PC-9 (cell line): ENCODE measurements at regions not wholly inside any gene's neighbourhood (a gene's known extent, or its start where the extent isn't known, plus 50 kb on each side); places are given as distances from the start of the nearest gene placed in this dataset.

ENCODE experiments used
- BruUV-seq: library from RNA; stranded (reverse); fragments of 400-500 nt; replicated peaks from 2 replicates; lab custom pipeline; 2021; lab: Mats Ljungman, UMichigan
- CTCF ChIA-PET: fragments of 300-600 bp; sonication (Branson Sonifier 250); formaldehyde crosslinking; loops from one replicate; lab custom pipeline; 2022; ENCODE audit warnings: antibody characterized with exemption; lab: Charles Lee
- POLR2A ChIA-PET: fragments of 300-600 bp; sonication (Branson Sonifier 250); formaldehyde crosslinking; loops from one replicate; lab custom pipeline; 2022; ENCODE audit warnings: antibody characterized with exemption; ENCODE audit not compliant: unreplicated experiment; lab: Charles Lee
- DNase-seq, 2 experiments: peaks; one replicate each; pipeline versions ENCODE4 v3.0.0 to v3.0.0-alpha.2; 2015 to 2022; ENCODE audit warnings: mixed read lengths in 1 of 2
- H2AFZ ChIP-seq: fragments of 200-600 bp; sonication (generic); 2 replicates; pipeline ENCODE4 v1.8.1; 2017; ENCODE audit warnings: antibody characterized with exemption
- H3F3A ChIP-seq: fragments of 200-600 bp; sonication (generic); 2 replicates; pipeline ENCODE4 v1.8.1; 2017; ENCODE audit warnings: antibody characterized with exemption, mild to moderate bottlenecking, low read depth; ENCODE audit not compliant: insufficient read depth
- H3K27ac ChIP-seq: fragments of 200-600 bp; sonication (generic); 2 replicates; pipeline ENCODE4 v1.6.1; 2016; ENCODE audit warnings: mixed run types
- H3K27me3 ChIP-seq: fragments of 200-600 bp; sonication (generic); 2 replicates; pipeline ENCODE4 v1.6.1; 2016; ENCODE audit warnings: low read depth, mixed run types; ENCODE audit not compliant: insufficient read depth
- H3K36me3 ChIP-seq: fragments of 200-600 bp; sonication (generic); 2 replicates; pipeline ENCODE4 v1.6.1; 2016; ENCODE audit warnings: low read depth, mixed run types
- H3K4me1 ChIP-seq: fragments of 200-600 bp; sonication (generic); replicated peaks from 2 replicates; pipeline ENCODE4 v1.6.1; 2016; ENCODE audit warnings: mixed run types; ENCODE audit not compliant: insufficient read depth
- H3K4me2 ChIP-seq: fragments of 200-600 bp; sonication (generic); 2 replicates; pipeline ENCODE4 v1.6.1; 2017; ENCODE audit warnings: mixed run types
- H3K4me3 ChIP-seq: fragments of 200-600 bp; sonication (generic); 2 replicates; pipeline ENCODE4 v1.6.1; 2016; ENCODE audit warnings: mixed run types
- H3K79me2 ChIP-seq: fragments of 200-600 bp; sonication (generic); 2 replicates; pipeline ENCODE4 v1.6.1; 2017; ENCODE audit warnings: low read depth, mixed run types
- H3K9me2 ChIP-seq: fragments of 200-600 bp; sonication (generic); 2 replicates; pipeline ENCODE4 v1.8.1; 2017; ENCODE audit warnings: mild to moderate bottlenecking; ENCODE audit not compliant: insufficient read depth
- H3K9me3 ChIP-seq: fragments of 200-600 bp; sonication (generic); 2 replicates; pipeline ENCODE4 v1.8.1; 2016; ENCODE audit warnings: low read depth; ENCODE audit not compliant: insufficient read depth
- H4K20me1 ChIP-seq: fragments of 200-600 bp; sonication (generic); 2 replicates; pipeline ENCODE4 v1.8.1; 2017; ENCODE audit not compliant: insufficient read depth
- CTCF ChIP-seq: fragments of 200-600 bp; sonication (generic); conservative IDR thresholded peaks from 2 replicates; pipeline ENCODE4 v1.6.1; 2017; ENCODE audit warnings: mixed run types, antibody characterized with exemption, mild to moderate bottlenecking, moderate library complexity
- EZH2 ChIP-seq: fragments of 200-600 bp; sonication (generic); IDR thresholded peaks from 2 replicates; pipeline ENCODE4 v1.8.0; 2017; ENCODE audit warnings: antibody characterized with exemption, low read depth
- intact Hi-C: fragments of 100-400 bp; cut with micrococcal nuclease; formaldehyde crosslinking; loops from one replicate; pipeline ENCODE4 v1.10.0; 2022; ENCODE audit not compliant: unreplicated experiment

GRCh38 chr2:64748147-64748546 is 94.4 kb upstream of the SERTAD2 start:
- no peak overlapping the region for H3K27ac ChIP-seq
- H3F3A ChIP-seq = peaks cover 14% of the 10 kb centered on the region; the same call in 1 of the 2 replicates
- CTCF ChIA-PET = no interaction called here
- BruUV-seq = no TSS peak
- H3K27me3 ChIP-seq = no peaks in the 10 kb centered on the region
- no peaks in the 10 kb centered on the region for H3K36me3 ChIP-seq
- POLR2A ChIA-PET = interaction anchor here (3.6 kb wide), 1 partner anchor 94 kb away, joined by 79 read pairs; the partner anchor contains the start of gene SERTAD2
- H4K20me1 ChIP-seq = no peaks in the 10 kb centered on the region
- H3K9me2 ChIP-seq = no peaks in the 10 kb centered on the region
- no peak for DNase-seq
- intact Hi-C loops = loop anchor here (5.0 kb wide), 1 partner anchor 61 kb away; no protein-coding TSS in a partner anchor
- H3K9me3 ChIP-seq = no peaks in the 10 kb centered on the region
- peak overlapping the region; percentile 75; the same call in 1 of the 2 replicates for H3K4me3 ChIP-seq
- H3K4me2 ChIP-seq = peak overlapping the region; percentile 95
- peaks cover 18% of the 10 kb centered on the region for H3K79me2 ChIP-seq
- no peak overlapping the region for H2AFZ ChIP-seq
- peaks cover 29% of the 10 kb centered on the region for H3K4me1 ChIP-seq
- TF ChIP-seq EZH2 (no peak), CTCF (no peak)

GRCh38 chr2:64748561-64748960 is 94.8 kb upstream of the SERTAD2 start:
- intact Hi-C loops = loop anchor here (5.0 kb wide), 1 partner anchor 61 kb away; no protein-coding TSS in a partner anchor

GRCh38 chr2:64749446-64749845 is 95.7 kb upstream of the SERTAD2 start:
- BruUV-seq = no TSS peak
- H3F3A ChIP-seq = peaks cover 14% of the 10 kb centered on the region; the same call in 1 of the 2 replicates
- H3K27ac ChIP-seq = peak overlapping the region; percentile 51
- ChIA-PET CTCF (interaction anchor here (0.7 to 3.1 kb wide), 4 partner anchors 12 to 103 kb away, joined by 3 to 17 read pairs (median 10); partner anchors contain the start of gene SERTAD2), POLR2A (interaction anchor here (0.6 to 3.6 kb wide), 7 partner anchors 37 to 104 kb away, joined by 3 to 79 read pairs (median 4); partner anchors contain the start of gene SERTAD2)
- H3K4me2 ChIP-seq = peak overlapping the region; percentile 95
- no peaks in the 10 kb centered on the region for H3K9me2 ChIP-seq
- intact Hi-C loops = loop anchor here (5.0 kb wide), 1 partner anchor 62 kb away; no protein-coding TSS in a partner anchor
- H3K4me3 ChIP-seq = peak overlapping the region; percentile 75
- no peaks in the 10 kb centered on the region for H4K20me1 ChIP-seq
- TF ChIP-seq EZH2 (no peak), CTCF (no peak)
- H3K9me3 ChIP-seq = no peaks in the 10 kb centered on the region
- peak in 1 of 2 experiments; percentile 48 for DNase-seq
- H3K79me2 ChIP-seq = peaks cover 18% of the 10 kb centered on the region
- peaks cover 38% of the 10 kb centered on the region for H3K4me1 ChIP-seq
- H3K36me3 ChIP-seq = no peaks in the 10 kb centered on the region
- H3K27me3 ChIP-seq = no peaks in the 10 kb centered on the region
- peak overlapping the region; percentile 92 for H2AFZ ChIP-seq

More at GRCh38 chr2:64748561-64748960, 94.8 kb upstream of the SERTAD2 start:
- H3K79me2 ChIP-seq = peaks cover 18% of the 10 kb centered on the region
- H3F3A ChIP-seq = peaks cover 14% of the 10 kb centered on the region; the same call in 1 of the 2 replicates
- no peaks in the 10 kb centered on the region for H3K9me3 ChIP-seq
- H3K4me3 ChIP-seq = peak overlapping the region; percentile 75; the same call in 1 of the 2 replicates
- H4K20me1 ChIP-seq = no peaks in the 10 kb centered on the region
- no peaks in the 10 kb centered on the region for H3K36me3 ChIP-seq
- no peaks in the 10 kb centered on the region for H3K27me3 ChIP-seq
- no peaks in the 10 kb centered on the region for H3K9me2 ChIP-seq
- peaks cover 33% of the 10 kb centered on the region for H3K4me1 ChIP-seq
- POLR2A ChIA-PET = interaction anchor here (0.6 to 3.6 kb wide), 3 partner anchors 38 to 94 kb away, joined by 3 to 79 read pairs (median 4); partner anchors contain the start of gene SERTAD2
- H3K4me2 ChIP-seq = peak overlapping the region; percentile 95
- BruUV-seq = no TSS peak
- CTCF ChIA-PET = no interaction called here
- no peak for DNase-seq
- peak overlapping the region; percentile 92 for H2AFZ ChIP-seq
- H3K27ac ChIP-seq = peak overlapping the region; percentile 51
- TF ChIP-seq CTCF (no peak), EZH2 (no peak)
